Right cardiac atrium (tissue), 5 donors: ENCODE measurements at regions not wholly inside any gene's neighbourhood (a gene's known extent, or its start where the extent isn't known, plus 50 kb on each side); places are given as distances from the start of the nearest gene placed in this dataset.

ENCODE experiments used
- ATAC-seq, 2 donors: fragments of 200-7000 bp; cut with Tn5 transposase; one replicate each; pipeline versions ENCODE4 v1.8.0 to v1.9.1; 2020; ENCODE audit warnings: moderate library complexity in 2 of 2, mild to moderate bottlenecking in 1 of 2
- DNase-seq, 3 donors: peaks; one replicate each; pipeline ENCODE4 v3.0.0-alpha.2; 2020
- H3K27ac ChIP-seq: one replicate; pipeline ENCODE4 v1.5.1; 2013; ENCODE audit warnings: mild to moderate bottlenecking, low read length, control low read depth, moderate library complexity
- H3K27me3 ChIP-seq: one replicate; pipeline ENCODE4 v1.6.1; 2013; ENCODE audit not compliant: control insufficient read depth, insufficient read depth
- H3K4me1 ChIP-seq: one replicate; pipeline ENCODE4 v1.6.1; 2013; ENCODE audit warnings: low read length; ENCODE audit not compliant: control insufficient read depth, insufficient read depth
- H3K4me3 ChIP-seq: one replicate; pipeline ENCODE4 v1.5.1; 2013; ENCODE audit warnings: low read length, control low read depth
- H3K9me3 ChIP-seq: one replicate; pipeline ENCODE4 v1.6.1; 2013; ENCODE audit warnings: low read length; ENCODE audit not compliant: control insufficient read depth
- WGBS: extraction: QIAGEN DNeasy Blood & Tissue Kit; methylation state at CpG from one replicate; pipeline ENCODE4 v1.1.7; 2013; 5-methylcytosine and 5-hydroxymethylcytosine counted together
- intact Hi-C, 4 donors: fragments of 100-400 bp; cut with DNase I; formaldehyde crosslinking; loops; one replicate each; pipeline versions ENCODE4 v1.11.0 to v1.14.0; 2022 to 2023
- donor health status: healthy with polysubstance abuse.
- donor health status: DM: no; HTN: yes; CAD: no.
- donor health status: DM: no; HTN: no; CAD: no.
- donor health status: DM: no; HTN: yes; CAD: no; lungs with severe emphysema.
- donor health status: DM: yes; HTN: yes; CAD: no.

DNA sequence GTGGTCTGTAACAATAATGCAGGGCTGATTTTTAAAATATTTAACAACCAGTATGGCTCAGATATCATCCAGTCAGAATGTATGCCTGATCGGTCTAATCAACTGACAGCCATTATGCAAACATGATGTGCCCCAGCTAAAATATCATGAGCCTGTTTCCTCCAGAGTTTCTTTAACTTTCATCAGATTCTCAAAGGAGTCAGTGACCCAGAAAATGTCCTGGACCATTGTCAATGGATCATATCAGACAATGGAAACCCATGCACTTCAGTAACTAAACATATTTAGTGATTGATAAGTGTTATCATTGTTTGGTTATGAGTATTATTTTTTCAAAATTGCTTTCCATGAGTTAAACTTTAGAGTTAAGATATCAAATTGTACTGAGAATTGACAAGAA is 173.5 kb downstream of the LMBRD1 start:
- H3K27ac ChIP-seq, result no peak overlapping the region
- no peaks in the 10 kb centered on the region for H3K27me3 ChIP-seq
- no peaks in the 10 kb centered on the region for H3K9me3 ChIP-seq
- no peak for ATAC-seq
- DNase-seq, result no peak
- H3K4me1 ChIP-seq, result no peaks in the 10 kb centered on the region
- WGBS, result 60% methylated on average over 1 of the region's 1 CpG
- no peak overlapping the region for H3K4me3 ChIP-seq
- intact Hi-C loops, result no loop called here

DNA sequence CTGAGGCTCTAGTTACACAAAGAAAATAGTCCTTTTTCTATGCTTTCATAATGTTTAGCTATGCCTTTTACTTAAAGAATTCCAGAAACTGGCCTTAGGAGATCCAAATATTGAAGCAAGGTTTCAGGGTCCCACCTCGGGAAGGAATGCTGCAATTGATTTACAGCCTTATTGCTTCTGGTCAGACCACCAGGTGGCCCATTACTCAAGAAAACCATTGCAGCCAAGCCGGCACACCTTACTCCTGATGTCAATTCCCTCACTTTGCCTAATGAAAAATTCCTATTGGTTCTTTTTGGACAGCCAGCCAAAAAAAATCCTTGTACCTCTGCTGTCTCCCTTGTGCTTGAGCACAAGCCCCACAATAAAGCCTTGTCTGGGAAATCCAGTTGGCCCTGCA is 173.9 kb downstream of the LMBRD1 start:
- Histone ChIP-seq H3K27me3 (no peaks in the 10 kb centered on the region), H3K4me3 (no peak overlapping the region), H3K27ac (no peak overlapping the region), H3K4me1 (no peaks in the 10 kb centered on the region), H3K9me3 (no peaks in the 10 kb centered on the region)
- intact Hi-C loops, result no loop called here
- DNase-seq (no peak), ATAC-seq (no peak)
- WGBS, result 63% methylated on average over 2 of the region's 2 CpGs

- H3K4me1 ChIP-seq, result no peaks in the 10 kb centered on the region
- no peak for ATAC-seq
- no peak for DNase-seq
- no peaks in the 10 kb centered on the region for H3K27me3 ChIP-seq
- WGBS, result 39% methylated on average over 3 of the region's 3 CpGs
- no peak overlapping the region for H3K27ac ChIP-seq
- H3K4me3 ChIP-seq, result no peak overlapping the region
- intact Hi-C loops, result no loop called here
- H3K9me3 ChIP-seq, result no peaks in the 10 kb centered on the region
Measured at GRCh38 chr6:69622230-69622629, 174.6 kb downstream of the LMBRD1 start.

- WGBS, result 79% methylated on average over 7 of the region's 7 CpGs
- Histone ChIP-seq H3K4me3 (no peak overlapping the region), H3K27me3 (no peaks in the 10 kb centered on the region), H3K9me3 (no peaks in the 10 kb centered on the region), H3K4me1 (no peaks in the 10 kb centered on the region), H3K27ac (no peak overlapping the region)
- DNase-seq (no peak), ATAC-seq (no peak)
- intact Hi-C loops, result no loop called here
Measured at GRCh38 chr6:69617163-69617562, 179.6 kb downstream of the LMBRD1 start.

DNA sequence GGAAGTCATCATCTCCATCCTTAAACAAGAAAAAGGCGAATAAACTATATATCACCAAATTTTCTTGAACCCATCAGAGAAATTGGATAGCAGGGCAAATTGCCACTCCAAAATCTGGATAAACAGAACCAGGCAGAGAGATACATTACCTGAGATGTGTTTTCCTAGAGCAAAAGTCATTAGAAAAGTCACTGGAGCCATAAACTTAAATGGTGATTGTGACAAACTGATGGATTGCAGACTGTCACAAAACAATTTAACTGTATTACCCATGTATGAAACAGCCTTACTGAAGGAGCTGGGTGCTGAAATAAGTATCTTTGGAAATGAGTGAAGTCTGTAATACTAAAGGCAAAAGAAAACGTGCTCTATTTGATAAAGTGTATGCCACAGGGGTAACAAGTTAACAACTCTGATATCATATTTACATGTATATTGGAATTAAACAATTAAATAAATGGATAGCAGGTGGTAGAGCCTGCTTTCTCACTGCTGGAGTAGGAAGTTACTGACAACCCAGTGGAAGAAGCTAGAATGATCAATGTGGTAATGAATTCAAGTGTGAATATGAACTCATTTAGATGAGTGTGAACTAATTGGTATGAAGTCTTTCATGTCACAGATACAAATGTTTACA is 186.9 kb downstream of the LMBRD1 start:
- ATAC-seq, result no peak
- H3K4me3 ChIP-seq, result no peak overlapping the region
- no peaks in the 10 kb centered on the region for H3K27me3 ChIP-seq
- 67% methylated on average over 2 of the region's 2 CpGs for WGBS
- intact Hi-C loops, result no loop called here
- H3K4me1 ChIP-seq, result no peaks in the 10 kb centered on the region
- no peaks in the 10 kb centered on the region for H3K9me3 ChIP-seq
- H3K27ac ChIP-seq, result no peak overlapping the region
- no peak for DNase-seq

- no peak overlapping the region for H3K4me3 ChIP-seq
- no peaks in the 10 kb centered on the region for H3K9me3 ChIP-seq
- DNase-seq, result no peak
- whole genome bisulfite sequencing, result 44% methylated on average over 10 of the region's 10 CpGs
- no peak overlapping the region for H3K27ac ChIP-seq
- no peaks in the 10 kb centered on the region for H3K4me1 ChIP-seq
- intact Hi-C loops, result no loop called here
- ATAC-seq, result no peak
- no peaks in the 10 kb centered on the region for H3K27me3 ChIP-seq
Measured at GRCh38 chr6:69601132-69601531, 195.7 kb downstream of the LMBRD1 start.

- H3K9me3 ChIP-seq, result no peaks in the 10 kb centered on the region
- H3K4me3 ChIP-seq, result no peak overlapping the region
- no peaks in the 10 kb centered on the region for H3K27me3 ChIP-seq
- no peak for DNase-seq
- no peaks in the 10 kb centered on the region for H3K4me1 ChIP-seq
- WGBS, result 94% methylated on average over 1 of the region's 1 CpG
- intact Hi-C loops, result no loop called here
- H3K27ac ChIP-seq, result no peak overlapping the region
- no peak for ATAC-seq
Measured at GRCh38 chr6:69594405-69594804, 202.4 kb downstream of the LMBRD1 start.

- no peak for ATAC-seq
- H3K9me3 ChIP-seq, result no peaks in the 10 kb centered on the region
- no peak for DNase-seq
- 73% methylated on average over 4 of the region's 4 CpGs for WGBS
- no peak overlapping the region for H3K4me3 ChIP-seq
- H3K27ac ChIP-seq, result no peak overlapping the region
- intact Hi-C loops, result no loop called here
- no peaks in the 10 kb centered on the region for H3K4me1 ChIP-seq
- no peaks in the 10 kb centered on the region for H3K27me3 ChIP-seq
Measured at GRCh38 chr6:69593706-69594105, 203.1 kb downstream of the LMBRD1 start.

DNA sequence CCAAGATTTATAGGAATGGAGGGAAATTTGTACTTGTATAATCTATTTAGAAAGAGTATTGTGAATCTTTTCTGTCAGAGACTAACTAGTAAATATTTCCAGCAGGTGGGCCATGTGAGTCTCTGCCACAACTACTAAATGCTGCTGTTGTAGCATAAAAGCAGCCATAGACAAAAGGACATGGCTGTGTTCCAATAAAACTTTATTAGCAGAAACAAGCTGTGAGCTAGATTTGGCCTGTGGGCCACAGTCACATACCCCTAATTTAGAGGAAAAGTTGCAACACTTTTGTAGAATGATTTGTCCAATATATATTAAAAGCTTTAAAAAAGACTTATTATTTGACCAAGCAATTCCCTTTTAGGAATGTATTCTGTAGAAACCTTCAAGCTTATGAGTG is 207.2 kb downstream of the LMBRD1 start:
- no peak for ATAC-seq
- DNase-seq, result no peak
- no peaks in the 10 kb centered on the region for H3K27me3 ChIP-seq
- H3K4me1 ChIP-seq, result no peaks in the 10 kb centered on the region
- H3K4me3 ChIP-seq, result no peak overlapping the region
- no peak overlapping the region for H3K27ac ChIP-seq
- intact Hi-C loops, result no loop called here
- H3K9me3 ChIP-seq, result no peaks in the 10 kb centered on the region

DNA sequence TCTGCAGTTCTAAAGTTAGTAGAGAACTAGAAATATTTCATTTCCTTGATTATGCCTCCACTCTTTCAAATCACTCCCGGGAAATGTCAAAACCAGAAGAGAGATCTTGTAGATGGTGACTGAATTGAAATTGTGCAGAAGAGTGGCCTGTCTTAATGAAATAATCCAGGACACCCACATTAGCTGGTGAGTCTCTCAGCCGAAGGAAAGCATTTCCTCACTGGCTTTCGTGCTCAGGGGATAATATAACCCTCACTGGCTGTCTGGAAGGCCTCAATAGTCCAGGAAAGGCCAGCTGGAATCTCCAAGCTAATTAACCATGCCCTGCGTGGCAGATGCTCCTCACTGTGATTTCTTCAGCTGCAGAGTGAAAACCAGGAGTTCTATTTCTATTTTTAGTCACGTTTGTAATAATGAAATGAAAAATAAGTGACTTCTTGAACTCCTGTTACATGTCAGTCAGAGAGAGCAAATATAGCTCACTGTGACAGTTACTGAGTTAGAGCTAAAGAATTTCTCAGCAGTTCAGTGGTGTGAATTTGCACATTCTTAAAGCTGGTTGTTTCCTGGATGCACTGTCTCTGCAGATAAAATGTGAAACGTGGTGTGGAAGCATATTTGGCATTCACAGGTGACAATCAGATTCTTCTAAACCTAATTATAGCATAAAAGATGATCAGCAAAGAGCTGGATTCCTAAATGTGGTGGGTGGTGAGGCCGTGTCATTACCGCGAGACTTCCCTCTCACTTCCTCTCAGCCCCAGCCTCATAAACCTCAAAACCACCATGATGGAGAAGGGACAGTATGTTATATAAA is 211.7 kb downstream of the LMBRD1 start:
- H3K27me3 ChIP-seq, result no peaks in the 10 kb centered on the region
- ATAC-seq, result no peak
- intact Hi-C loops, result no loop called here
- no peak overlapping the region for H3K4me3 ChIP-seq
- no peaks in the 10 kb centered on the region for H3K9me3 ChIP-seq
- 14% methylated on average over 9 of the region's 9 CpGs for WGBS
- no peaks in the 10 kb centered on the region for H3K4me1 ChIP-seq
- no peak overlapping the region for H3K27ac ChIP-seq
- no peak for DNase-seq

DNA sequence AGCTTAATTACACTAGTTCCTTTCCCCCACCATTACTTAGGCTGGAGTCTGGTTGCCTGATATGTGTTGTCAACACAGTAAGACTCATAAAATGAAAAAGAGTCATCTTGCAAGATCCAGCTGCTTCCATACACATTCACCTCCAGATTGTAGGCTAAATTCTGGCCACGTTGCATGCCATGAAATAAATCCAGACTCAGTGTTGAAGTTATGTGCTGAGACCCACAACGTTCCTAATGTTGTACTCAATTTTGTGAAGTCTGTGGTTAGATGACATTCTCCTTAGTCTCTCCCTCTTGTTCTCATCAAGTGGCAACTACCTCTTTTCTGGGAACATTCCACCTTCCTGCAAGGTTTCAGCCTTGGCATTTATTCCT is 212.3 kb downstream of the LMBRD1 start:
- no peak overlapping the region for H3K4me3 ChIP-seq
- H3K27ac ChIP-seq, result no peak overlapping the region
- H3K4me1 ChIP-seq, result no peaks in the 10 kb centered on the region
- no peaks in the 10 kb centered on the region for H3K9me3 ChIP-seq
- ATAC-seq, result no peak
- WGBS, result 39% methylated on average over 2 of the region's 2 CpGs
- H3K27me3 ChIP-seq, result no peaks in the 10 kb centered on the region
- intact Hi-C loops, result no loop called here
- no peak for DNase-seq
